GM12878 (cell line): ENCODE measurements at regions not wholly inside any gene's neighbourhood (a gene's known extent, or its start where the extent isn't known, plus 50 kb on each side); places are given as distances from the start of the nearest gene placed in this dataset.
A peak's percentile ranks its signal among the peaks of the same experiment; 100 is the strongest.

Source experiments
- ATF7 ChIP-seq: fragments of 450-650 bp; IDR thresholded peaks from 2 replicates; pipeline ENCODE4 v1.6.1; 2016; ENCODE audit warnings: low read depth, mild to moderate bottlenecking
- BACH1 ChIP-seq: fragments of 450-650 bp; IDR thresholded peaks from 2 replicates; pipeline ENCODE4 v1.6.1; 2017; ENCODE audit warnings: mild to moderate bottlenecking, borderline replicate concordance
- CEBPZ ChIP-seq: fragments of 150-350 bp; IDR thresholded peaks from 2 replicates; pipeline ENCODE4 v1.6.1; 2016; ENCODE audit warnings: low read depth, low read length
- CUX1 ChIP-seq: IDR thresholded peaks from 2 replicates; pipeline ENCODE4 v1.6.1; 2012; ENCODE audit warnings: improper control_type of control experiment, low read depth, low read length; ENCODE audit not compliant: insufficient replicate concordance
- IKZF2 ChIP-seq, 2 experiments: fragments of 450-650 bp; IDR thresholded peaks; 2 replicates each; pipeline ENCODE4 v1.6.1; 2017; ENCODE audit warnings: mild to moderate bottlenecking in 2 of 2, moderate library complexity in 2 of 2
- MEF2A ChIP-seq: IDR thresholded peaks from 2 replicates; pipeline ENCODE4 v1.6.1; 2011; ENCODE audit warnings: low read depth, mild to moderate bottlenecking, low read length, moderate library complexity; ENCODE audit not compliant: insufficient read depth
- MTA2 ChIP-seq: fragments of 450-650 bp; IDR thresholded peaks from 2 replicates; pipeline ENCODE4 v1.6.1; 2016; ENCODE audit warnings: low read depth, mild to moderate bottlenecking, moderate library complexity
- MYC ChIP-seq: IDR thresholded peaks from 2 replicates; pipeline ENCODE4 v1.6.1; 2011; ENCODE audit warnings: mild to moderate bottlenecking, low read length, moderate library complexity, inconsistent platforms; ENCODE audit not compliant: insufficient read depth, insufficient replicate concordance, insufficient read length, severe bottlenecking
- NR2F1 ChIP-seq: fragments of 450-650 bp; conservative IDR thresholded peaks from 2 replicates; pipeline ENCODE4 v1.6.1; 2017; ENCODE audit warnings: mild to moderate bottlenecking
- PML ChIP-seq: IDR thresholded peaks from 2 replicates; pipeline ENCODE4 v1.6.1; 2012; ENCODE audit warnings: low read length, inconsistent platforms
- RAD21 ChIP-seq: IDR thresholded peaks from 2 replicates; pipeline ENCODE4 v1.6.1; 2011; ENCODE audit warnings: mild to moderate bottlenecking, low read depth, low read length, moderate library complexity; ENCODE audit not compliant: insufficient read depth
- RBBP5 ChIP-seq: fragments of 200-600 bp; sonication (generic); conservative IDR thresholded peaks from 2 replicates; pipeline ENCODE4 v1.6.1; 2016
- RFX5 ChIP-seq: IDR thresholded peaks from 2 replicates; pipeline ENCODE4 v1.6.1; 2011; ENCODE audit warnings: low read depth, low read length, improper control_type of control experiment
- SMC3 ChIP-seq: IDR thresholded peaks from 2 replicates; pipeline ENCODE4 v1.6.1; 2011; ENCODE audit warnings: low read length, improper control_type of control experiment, borderline replicate concordance
- SPI1 ChIP-seq: IDR thresholded peaks from 2 replicates; pipeline ENCODE4 v1.6.1; 2011; ENCODE audit warnings: low read depth, mild to moderate bottlenecking, low read length, moderate library complexity, borderline replicate concordance; ENCODE audit not compliant: insufficient read depth
- STAT3 ChIP-seq: IDR thresholded peaks from 2 replicates; pipeline ENCODE4 v1.6.1; 2011; ENCODE audit warnings: low read depth, low read length, improper control_type of control experiment
- ZNF687 ChIP-seq: fragments of 450-650 bp; IDR thresholded peaks from 2 replicates; pipeline ENCODE4 v1.6.1; 2017; ENCODE audit warnings: mild to moderate bottlenecking, moderate library complexity

GRCh38 chr16:48459167-48459566, 74.0 kb upstream of the SIAH1 start (continued):
- TF ChIP-seq CUX1 (no peak), IKZF2 (IDR thresholded peaks at IDR 0.05) (peak in 1 of 2 experiments; percentile 19; a peak in 1 of 4 replicates), SPI1 (peak; percentile 75; the same call in 1 of the 2 replicates), MTA2 (peak; percentile 28; the same call in 1 of the 2 replicates), STAT3 (no peak), MYC (no peak), SMC3 (no peak), RAD21 (no peak), ZNF687 (peak; percentile 41; the same call in 1 of the 2 replicates), CEBPZ (no peak), BACH1 (no peak), RFX5 (no peak), MEF2A (peak; percentile 65), PML (no peak), RBBP5 (no peak), NR2F1 (no peak), ATF7 (no peak)
